ENCODE measurements at regions not wholly inside any gene's neighbourhood (a gene's known extent, or its start where the extent isn't known, plus 50 kb on each side); places are given as distances from the start of the nearest gene placed in this dataset.

DNA sequence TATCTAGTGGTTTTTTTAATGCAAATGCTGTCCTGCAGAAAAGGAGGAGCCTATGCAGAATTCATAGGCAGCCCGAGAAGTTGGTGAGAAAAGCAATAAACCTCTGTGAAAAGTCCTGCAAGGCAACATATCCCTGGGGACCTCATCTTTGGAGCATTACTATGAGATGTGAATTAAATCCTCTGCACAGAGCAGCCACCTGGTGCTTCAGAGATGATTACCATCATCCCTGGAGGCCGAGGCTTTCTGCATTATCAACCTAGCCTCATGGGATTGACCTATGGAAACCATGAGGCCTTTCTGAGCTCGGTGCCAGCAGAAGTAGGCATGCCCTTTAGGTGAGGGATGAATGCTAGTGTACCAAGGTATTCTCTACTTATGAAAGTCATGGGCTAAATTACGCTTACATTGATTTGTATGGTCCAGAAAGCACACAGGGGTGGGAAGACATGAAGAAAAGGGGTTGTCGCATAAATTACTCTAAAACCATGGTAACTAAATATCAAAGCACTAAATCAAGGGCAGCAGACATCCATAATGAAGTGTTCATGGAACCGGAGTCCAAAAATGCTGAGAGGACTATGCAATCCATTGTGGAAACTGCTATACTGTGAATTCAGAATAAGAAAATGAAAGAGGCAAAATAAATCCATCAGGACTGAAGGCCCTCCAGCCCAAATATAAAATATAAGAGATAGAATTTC, 623.5 kb upstream of the DDX18 start:
- Histone ChIP-seq H3K27ac (ENCODE audit: low read depth, low read length) (no peak overlapping the region), H3K9me3 (ENCODE audit: control insufficient read depth in 1 of 2, insufficient read depth in 1 of 2, low read depth in 1 of 2, low read length in 2 of 2) (peaks cover 12 to 25% of the 10 kb centered on the region in 2 experiments; a peak in 3 of 4 replicates), H4K20me1 (ENCODE audit: insufficient read depth) (no peaks in the 10 kb centered on the region), H3K4me1 (ENCODE audit: control insufficient read depth in 1 of 2, insufficient read depth in 2 of 2, low read length in 2 of 2) (no peaks in the 10 kb centered on the region), H3K79me2 (ENCODE audit: insufficient read depth, low read length) (no peaks in the 10 kb centered on the region), H3K36me3 (ENCODE audit: control insufficient read depth in 1 of 2, insufficient read depth in 2 of 2, low read length in 2 of 2) (no peaks in the 10 kb centered on the region), H3K9ac (ENCODE audit: low read length) (no peak overlapping the region), H3K27me3 (ENCODE audit: insufficient read depth, low read length) (no peaks in the 10 kb centered on the region), H3K4me3 (replicated peaks in 1 of 2; ENCODE audit: low read depth in 1 of 2, low read length in 2 of 2) (no peak overlapping the region), H3K9me2 (ENCODE audit: insufficient read depth) (no peaks in the 10 kb centered on the region), H2AFZ (ENCODE audit: low read depth, low read length, poor library complexity, severe bottlenecking) (no peak overlapping the region), H3K4me2 (ENCODE audit: low read length) (no peak overlapping the region)
- BruUV-seq (replicated peaks), result no TSS peak
- DNase-seq (ENCODE audit: low read depth, low spot score), result no peak
- ChIA-PET POLR2A (no interaction called here), CTCF (no interaction called here), RAD21 (ENCODE audit: low non-redundant PET in 1 of 2, low total read pairs in 2 of 2, uncharacterized antibody in 2 of 2, unreplicated experiment in 2 of 2) (no interaction called here)
- intact Hi-C loops (cut with micrococcal nuclease), result loop anchor here (10.0 kb wide), 1 partner anchor 166 kb away; no protein-coding TSS in a partner anchor
- TF ChIP-seq ZNF274 (IDR thresholded peaks at IDR 0.05; ENCODE audit: low read depth, low read length) (no peak), CBX3 (IDR thresholded peaks at IDR 0.05; ENCODE audit: low read depth) (no peak)
- TF ChIP-seq, protein P1, sequence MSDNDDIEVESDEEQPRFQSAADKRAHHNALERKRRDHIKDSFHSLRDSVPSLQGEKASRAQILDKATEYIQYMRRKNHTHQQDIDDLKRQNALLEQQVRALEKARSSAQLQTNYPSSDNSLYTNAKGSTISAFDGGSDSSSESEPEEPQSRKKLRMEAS (IDR thresholded peaks at IDR 0.05), result no peak
- no peak for ATAC-seq

DNA sequence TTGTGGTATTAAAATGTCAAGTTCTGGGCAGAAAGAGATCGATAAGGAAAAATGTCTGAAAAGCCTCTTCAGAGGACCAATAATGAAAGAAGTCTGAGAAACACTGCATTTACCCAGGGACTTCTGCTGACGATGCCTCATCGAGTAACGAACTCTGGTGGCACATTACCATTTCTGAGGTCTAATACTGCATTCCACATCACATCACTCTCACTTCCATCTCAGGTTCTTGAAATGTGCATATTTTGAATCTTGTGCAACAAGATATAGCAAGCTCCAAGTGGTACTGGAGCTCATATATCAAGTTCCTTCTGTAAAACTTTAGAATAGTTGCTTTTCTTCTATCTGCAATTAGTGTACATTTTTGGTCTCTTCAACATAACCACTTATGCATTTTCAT, 619.1 kb upstream of the DDX18 start:
- Histone ChIP-seq H3K27ac (ENCODE audit: low read depth, low read length) (no peak overlapping the region), H2AFZ (ENCODE audit: low read depth, low read length, poor library complexity, severe bottlenecking) (no peak overlapping the region), H3K4me2 (ENCODE audit: low read length) (no peak overlapping the region), H3K9me3 (ENCODE audit: control insufficient read depth in 1 of 2, insufficient read depth in 1 of 2, low read depth in 1 of 2, low read length in 2 of 2) (peaks cover 6 to 31% of the 10 kb centered on the region in 2 experiments; a peak in 3 of 4 replicates), H3K79me2 (ENCODE audit: insufficient read depth, low read length) (no peaks in the 10 kb centered on the region), H3K4me1 (ENCODE audit: control insufficient read depth in 1 of 2, insufficient read depth in 2 of 2, low read length in 2 of 2) (no peaks in the 10 kb centered on the region), H3K36me3 (ENCODE audit: control insufficient read depth in 1 of 2, insufficient read depth in 2 of 2, low read length in 2 of 2) (no peaks in the 10 kb centered on the region), H3K9me2 (ENCODE audit: insufficient read depth) (no peaks in the 10 kb centered on the region), H3K4me3 (replicated peaks in 1 of 2; ENCODE audit: low read depth in 1 of 2, low read length in 2 of 2) (no peak overlapping the region), H4K20me1 (ENCODE audit: insufficient read depth) (no peaks in the 10 kb centered on the region), H3K27me3 (ENCODE audit: insufficient read depth, low read length) (no peaks in the 10 kb centered on the region), H3K9ac (ENCODE audit: low read length) (no peak overlapping the region)
- intact Hi-C loops (cut with micrococcal nuclease), result loop anchor here (10.0 kb wide), 1 partner anchor 171 kb away; no protein-coding TSS in a partner anchor
- ChIA-PET POLR2A (no interaction called here), RAD21 (ENCODE audit: low non-redundant PET in 1 of 2, low total read pairs in 2 of 2, uncharacterized antibody in 2 of 2, unreplicated experiment in 2 of 2) (no interaction called here), CTCF (no interaction called here)
- no peak for DNase-seq (ENCODE audit: low read depth, low spot score)
- BruUV-seq (replicated peaks), result no TSS peak
- no peak for ATAC-seq
- TF ChIP-seq EGR1 (IDR thresholded peaks at IDR 0.05; ENCODE audit: low read depth) (no peak), RAD21 (IDR thresholded peaks at IDR 0.05; ENCODE audit: low read depth) (no peak), FOSL1 (IDR thresholded peaks at IDR 0.05; ENCODE audit: low read depth) (no peak), POLR2AphosphoS5 (IDR thresholded peaks at IDR 0.05; ENCODE audit: low read depth, low read length) (no peak), CEBPB (IDR thresholded peaks at IDR 0.05; ENCODE audit: low read depth) (no peak), ZFX (IDR thresholded peaks at IDR 0.05) (no peak), JUND (IDR thresholded peaks at IDR 0.05) (no peak), POLR2A (IDR thresholded peaks at IDR 0.05; ENCODE audit: borderline replicate concordance, extremely low read depth, insufficient read depth, insufficient read length) (no peak), SRF (IDR thresholded peaks at IDR 0.05; ENCODE audit: low read depth) (no peak), TCF7L2 (IDR thresholded peaks at IDR 0.05; ENCODE audit: borderline replicate concordance, extremely low read depth, insufficient read depth, insufficient read length) (no peak), SIN3A (IDR thresholded peaks at IDR 0.05; ENCODE audit: low read depth) (no peak), ZNF274 (IDR thresholded peaks at IDR 0.05; ENCODE audit: low read depth, low read length) (no peak), ELF1 (IDR thresholded peaks at IDR 0.05; ENCODE audit: borderline replicate concordance, low read depth) (no peak)
- TF ChIP-seq, protein P2, sequence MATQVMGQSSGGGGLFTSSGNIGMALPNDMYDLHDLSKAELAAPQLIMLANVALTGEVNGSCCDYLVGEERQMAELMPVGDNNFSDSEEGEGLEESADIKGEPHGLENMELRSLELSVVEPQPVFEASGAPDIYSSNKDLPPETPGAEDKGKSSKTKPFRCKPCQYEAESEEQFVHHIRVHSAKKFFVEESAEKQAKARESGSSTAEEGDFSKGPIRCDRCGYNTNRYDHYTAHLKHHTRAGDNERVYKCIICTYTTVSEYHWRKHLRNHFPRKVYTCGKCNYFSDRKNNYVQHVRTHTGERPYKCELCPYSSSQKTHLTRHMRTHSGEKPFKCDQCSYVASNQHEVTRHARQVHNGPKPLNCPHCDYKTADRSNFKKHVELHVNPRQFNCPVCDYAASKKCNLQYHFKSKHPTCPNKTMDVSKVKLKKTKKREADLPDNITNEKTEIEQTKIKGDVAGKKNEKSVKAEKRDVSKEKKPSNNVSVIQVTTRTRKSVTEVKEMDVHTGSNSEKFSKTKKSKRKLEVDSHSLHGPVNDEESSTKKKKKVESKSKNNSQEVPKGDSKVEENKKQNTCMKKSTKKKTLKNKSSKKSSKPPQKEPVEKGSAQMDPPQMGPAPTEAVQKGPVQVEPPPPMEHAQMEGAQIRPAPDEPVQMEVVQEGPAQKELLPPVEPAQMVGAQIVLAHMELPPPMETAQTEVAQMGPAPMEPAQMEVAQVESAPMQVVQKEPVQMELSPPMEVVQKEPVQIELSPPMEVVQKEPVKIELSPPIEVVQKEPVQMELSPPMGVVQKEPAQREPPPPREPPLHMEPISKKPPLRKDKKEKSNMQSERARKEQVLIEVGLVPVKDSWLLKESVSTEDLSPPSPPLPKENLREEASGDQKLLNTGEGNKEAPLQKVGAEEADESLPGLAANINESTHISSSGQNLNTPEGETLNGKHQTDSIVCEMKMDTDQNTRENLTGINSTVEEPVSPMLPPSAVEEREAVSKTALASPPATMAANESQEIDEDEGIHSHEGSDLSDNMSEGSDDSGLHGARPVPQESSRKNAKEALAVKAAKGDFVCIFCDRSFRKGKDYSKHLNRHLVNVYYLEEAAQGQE (IDR thresholded peaks at IDR 0.05; ENCODE audit: low read depth), result no peak
- TF ChIP-seq, protein P1 (IDR thresholded peaks at IDR 0.05), result no peak
